ENCODE measurements at regions not wholly inside any gene's neighbourhood (a gene's known extent, or its start where the extent isn't known, plus 50 kb on each side); places are given as distances from the start of the nearest gene placed in this dataset.
A peak's percentile ranks its signal among the peaks of the same experiment; 100 is the strongest.
"Not testable (repeated sequence)": the region's sequence is repeated elsewhere in the genome, so short reads cannot be mapped to it uniquely, and the experiment has no call there.

- TF ChIP-seq CTCF (conservative IDR thresholded peaks at IDR 0.05) = peak; percentile 37
- H3K27ac ChIP-seq = no peak overlapping the region
These were observed 220.6 kb upstream of the ZC4H2 start for GRCh38 chrX:65196758-65197360.

GRCh38 chrX:65195621-65196020, 219.4 kb upstream of the ZC4H2 start:
- H3K27ac ChIP-seq = no peak overlapping the region
- TF ChIP-seq CTCF (conservative IDR thresholded peaks at IDR 0.05) = no peak

GRCh38 chrX:65194547-65194946, 218.3 kb upstream of the ZC4H2 start:
- no peak overlapping the region for H3K27ac ChIP-seq
- TF ChIP-seq CTCF (conservative IDR thresholded peaks at IDR 0.05) = no peak

GRCh38 chrX:65163325-65163724, 187.1 kb upstream of the ZC4H2 start:
- not testable (repeated sequence) for H3K27ac ChIP-seq

- no peak for TF ChIP-seq CTCF (conservative IDR thresholded peaks at IDR 0.05)
- H3K27ac ChIP-seq = no peak overlapping the region
These were observed 172.0 kb upstream of the ZC4H2 start for GRCh38 chrX:65148232-65148631.

- H3K27ac ChIP-seq = no peak overlapping the region
- no peak for TF ChIP-seq CTCF (conservative IDR thresholded peaks at IDR 0.05)
These were observed 160.2 kb upstream of the ZC4H2 start for GRCh38 chrX:65136424-65136823.

- TF ChIP-seq CTCF (conservative IDR thresholded peaks at IDR 0.05) = no peak
- H3K27ac ChIP-seq = no peak overlapping the region
These were observed 151.6 kb upstream of the ZC4H2 start for GRCh38 chrX:65127842-65128241.

- no peak for TF ChIP-seq CTCF (conservative IDR thresholded peaks at IDR 0.05)
- no peak overlapping the region for H3K27ac ChIP-seq
These were observed 122.6 kb upstream of the ZC4H2 start for GRCh38 chrX:65098851-65099250.

Data from VCaP (cell line).